ENCODE measurements at regions not wholly inside any gene's neighbourhood (a gene's known extent, or its start where the extent isn't known, plus 50 kb on each side); places are given as distances from the start of the nearest gene placed in this dataset.
"Not testable (repeated sequence)": the region's sequence is repeated elsewhere in the genome, so short reads cannot be mapped to it uniquely, and the experiment has no call there.

GRCh38 chr13:88736026-88736425, 1064.9 kb downstream of the SLITRK5 start:
- no peak for FAIRE-seq

GRCh38 chr13:88739195-88739594, 1068.0 kb downstream of the SLITRK5 start:
- no peak for FAIRE-seq

- FAIRE-seq: no peak
These were observed 1073.1 kb downstream of the SLITRK5 start for GRCh38 chr13:88744289-88744688.

- no peak for FAIRE-seq
These were observed 1073.8 kb downstream of the SLITRK5 start for GRCh38 chr13:88745011-88745410.

GRCh38 chr13:88752041-88752440, 1080.9 kb downstream of the SLITRK5 start:
- FAIRE-seq: no peak

- FAIRE-seq: no peak
These were observed 1083.0 kb downstream of the SLITRK5 start for GRCh38 chr13:88754141-88754540.

- no peak for FAIRE-seq
These were observed 1090.0 kb downstream of the SLITRK5 start for GRCh38 chr13:88761145-88761544.

- FAIRE-seq: no peak
These were observed 1092.9 kb downstream of the SLITRK5 start for GRCh38 chr13:88764103-88764502.

- FAIRE-seq: no peak
These were observed 1129.3 kb downstream of the SLITRK5 start for GRCh38 chr13:88800505-88800904.

GRCh38 chr13:88801361-88801760, 1130.2 kb downstream of the SLITRK5 start:
- no peak for FAIRE-seq

GRCh38 chr13:88802886-88803285, 1131.7 kb downstream of the SLITRK5 start:
- FAIRE-seq: no peak

GRCh38 chr13:88806438-88806837, 1135.3 kb downstream of the SLITRK5 start:
- FAIRE-seq: no peak

GRCh38 chr13:88817560-88817959, 1146.4 kb downstream of the SLITRK5 start:
- no peak for FAIRE-seq

GRCh38 chr13:88823114-88823513, 1151.9 kb downstream of the SLITRK5 start:
- FAIRE-seq: no peak

- FAIRE-seq: no peak
These were observed 1153.0 kb downstream of the SLITRK5 start for GRCh38 chr13:88824218-88824617.

- no peak for FAIRE-seq
These were observed 1168.9 kb downstream of the SLITRK5 start for GRCh38 chr13:88840085-88840484.

GRCh38 chr13:88852293-88852692, 1181.1 kb downstream of the SLITRK5 start:
- FAIRE-seq: not testable (repeated sequence)

GRCh38 chr13:88857256-88857655, 1186.1 kb downstream of the SLITRK5 start:
- no peak for FAIRE-seq

GRCh38 chr13:88862095-88862620, 1191.0 kb downstream of the SLITRK5 start:
- FAIRE-seq: no peak

- FAIRE-seq: no peak
These were observed 1191.9 kb downstream of the SLITRK5 start for GRCh38 chr13:88863116-88863515.

GRCh38 chr13:88866195-88866594, 1195.0 kb downstream of the SLITRK5 start:
- FAIRE-seq: no peak

GRCh38 chr13:88883741-88884140, 1212.6 kb downstream of the SLITRK5 start:
- no peak for FAIRE-seq

- FAIRE-seq: no peak
These were observed 1216.0 kb downstream of the SLITRK5 start for GRCh38 chr13:88887045-88887662.

- FAIRE-seq: no peak
These were observed 1224.2 kb downstream of the SLITRK5 start for GRCh38 chr13:88895261-88895941.

GRCh38 chr13:88896466-88896865, 1225.3 kb downstream of the SLITRK5 start:
- FAIRE-seq: no peak
